Adrenal gland (tissue), 9 donors: ENCODE measurements at regions not wholly inside any gene's neighbourhood (a gene's known extent, or its start where the extent isn't known, plus 50 kb on each side); places are given as distances from the start of the nearest gene placed in this dataset.

Experiments
- DNase-seq, 7 donors: peaks; one replicate each; pipeline ENCODE4 v3.0.0-alpha.2; 2019 to 2020
- H3K27ac ChIP-seq, 5 donors: fragments of 200-600 bp; sonication (generic) in 4 of 5; 1 replicate in 3 of 5; 2 replicates in 2 of 5; pipeline versions ENCODE4 v1.5.1 to v1.8.0; 2016 to 2020; ENCODE audit warnings: mild to moderate bottlenecking in 1 of 5
- H3K27me3 ChIP-seq: fragments of 200-600 bp; 2 replicates; pipeline ENCODE4 v1.8.0; 2021
- H3K36me3 ChIP-seq, 2 donors: fragments of 200-600 bp; replicated peaks in 1 of 2; 1 replicate in 1 of 2; 2 replicates in 1 of 2; pipeline versions ENCODE4 v1.5.1 to v1.8.0; 2018 to 2022
- H3K4me1 ChIP-seq, 2 donors: fragments of 200-600 bp; replicated peaks in 1 of 2; 1 replicate in 1 of 2; 2 replicates in 1 of 2; pipeline versions ENCODE4 v1.5.1 to v1.8.0; 2018 to 2021
- H3K4me3 ChIP-seq, 4 donors: fragments of 200-600 bp; sonication (generic) in 3 of 4; one replicate each; pipeline ENCODE4 v1.5.1; 2016 to 2018
- H3K9me3 ChIP-seq, 3 donors: fragments of 200-600 bp; sonication (generic) in 1 of 3; replicated peaks in 1 of 3; 1 replicate in 2 of 3; 2 replicates in 1 of 3; pipeline versions ENCODE4 v1.5.1 to v1.8.0; 2016 to 2021
- POLR2A ChIP-seq, 2 donors: fragments of 450-650 bp; IDR thresholded peaks; one replicate each; pipeline ENCODE4 v1.6.1; 2017; ENCODE audit warnings: antibody characterized with exemption in 2 of 2, mild to moderate bottlenecking in 2 of 2, moderate library complexity in 1 of 2
- WGBS, 4 donors: extraction: QIAGEN DNeasy Blood & Tissue Kit in 2 of 4; methylation state at CpG; one replicate each; pipeline versions ENCODE4 v1.1.5 to v1.1.7; 2013 to 2017; 5-methylcytosine and 5-hydroxymethylcytosine counted together
- intact Hi-C, 2 donors: fragments of 100-400 bp; cut with DNase I; formaldehyde crosslinking; loops; one replicate each; pipeline versions ENCODE4 v1.14.1 to v1.15.0; 2022 to 2023
- TF ChIP-seq, protein P1 (sequence below), 6 experiments: fragments of 450-650 bp in 4 of 6; fragments of 200-600 bp in 2 of 6; sonication (generic) in 1 of 6; IDR thresholded peaks; 1 replicate in 5 of 6; 2 replicates in 1 of 6; pipeline versions ENCODE4 v1.5.1 to v1.8.0; 2016 to 2021; ENCODE audit warnings: antibody characterized with exemption in 6 of 6, mild to moderate bottlenecking in 2 of 6, moderate library complexity in 1 of 6
- donor health status: healthy with polysubstance abuse.
- donor health status: Bipolar disorder and iron deficiency.
- donor health status: DM: yes; HTN: yes; CAD: no.
- donor health status: DM: no; HTN: no; CAD: no.
- donor health status: DM: no; HTN: no; CAD: no.

DNA sequence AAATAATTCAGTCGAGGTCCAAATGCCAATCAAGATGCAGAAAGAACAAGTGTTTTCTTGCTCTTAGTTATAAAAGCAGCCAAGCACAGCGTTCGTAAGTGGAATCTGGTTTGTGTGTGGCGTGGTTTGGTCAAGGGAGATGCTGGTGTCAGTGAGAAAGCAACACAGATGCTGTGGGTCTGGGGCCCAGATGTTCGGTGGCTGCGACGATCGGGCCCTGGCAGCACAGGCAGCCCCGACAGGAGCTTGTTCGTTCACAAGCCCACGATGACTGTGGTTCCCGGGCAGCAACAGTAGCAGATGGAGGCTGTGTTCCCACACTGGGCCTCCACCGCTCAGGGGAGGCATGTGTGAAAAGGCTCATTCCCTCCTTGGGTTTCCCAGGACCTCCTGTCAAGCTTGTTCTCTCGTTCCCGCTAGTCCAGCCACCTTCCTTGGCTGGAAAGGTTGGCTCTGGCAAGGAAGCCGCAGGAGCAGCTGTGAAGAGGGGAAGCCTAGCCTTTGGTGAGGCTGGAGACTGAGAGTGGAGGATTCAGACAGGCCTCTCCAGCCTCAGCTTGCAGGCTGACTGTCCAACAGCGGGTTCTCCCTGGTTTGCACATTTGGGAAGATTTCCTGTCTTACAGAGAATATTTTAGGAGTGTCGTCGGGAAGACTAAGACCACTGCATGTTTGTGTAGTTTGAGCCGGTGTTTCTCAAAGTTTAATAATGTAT lies 304.7 kb downstream of the QKI start:
- intact Hi-C loops, result no loop called here
- WGBS, 4 donors, result 79 to 86% (median 83%) methylated on average over 18 to 20 of the region's 20 CpGs
- H3K9me3 ChIP-seq, result no peaks in the 10 kb centered on the region
- no peak for DNase-seq
- H3K4me3 ChIP-seq, result no peak overlapping the region
- no peak for TF ChIP-seq POLR2A (IDR thresholded peaks at IDR 0.05)
- TF ChIP-seq, protein P1, sequence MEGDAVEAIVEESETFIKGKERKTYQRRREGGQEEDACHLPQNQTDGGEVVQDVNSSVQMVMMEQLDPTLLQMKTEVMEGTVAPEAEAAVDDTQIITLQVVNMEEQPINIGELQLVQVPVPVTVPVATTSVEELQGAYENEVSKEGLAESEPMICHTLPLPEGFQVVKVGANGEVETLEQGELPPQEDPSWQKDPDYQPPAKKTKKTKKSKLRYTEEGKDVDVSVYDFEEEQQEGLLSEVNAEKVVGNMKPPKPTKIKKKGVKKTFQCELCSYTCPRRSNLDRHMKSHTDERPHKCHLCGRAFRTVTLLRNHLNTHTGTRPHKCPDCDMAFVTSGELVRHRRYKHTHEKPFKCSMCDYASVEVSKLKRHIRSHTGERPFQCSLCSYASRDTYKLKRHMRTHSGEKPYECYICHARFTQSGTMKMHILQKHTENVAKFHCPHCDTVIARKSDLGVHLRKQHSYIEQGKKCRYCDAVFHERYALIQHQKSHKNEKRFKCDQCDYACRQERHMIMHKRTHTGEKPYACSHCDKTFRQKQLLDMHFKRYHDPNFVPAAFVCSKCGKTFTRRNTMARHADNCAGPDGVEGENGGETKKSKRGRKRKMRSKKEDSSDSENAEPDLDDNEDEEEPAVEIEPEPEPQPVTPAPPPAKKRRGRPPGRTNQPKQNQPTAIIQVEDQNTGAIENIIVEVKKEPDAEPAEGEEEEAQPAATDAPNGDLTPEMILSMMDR (IDR thresholded peaks at IDR 0.05), result no peak
- no peaks in the 10 kb centered on the region for H3K27me3 ChIP-seq
- no peaks in the 10 kb centered on the region for H3K36me3 ChIP-seq
- H3K27ac ChIP-seq, result no peak overlapping the region
- no peaks in the 10 kb centered on the region for H3K4me1 ChIP-seq

DNA sequence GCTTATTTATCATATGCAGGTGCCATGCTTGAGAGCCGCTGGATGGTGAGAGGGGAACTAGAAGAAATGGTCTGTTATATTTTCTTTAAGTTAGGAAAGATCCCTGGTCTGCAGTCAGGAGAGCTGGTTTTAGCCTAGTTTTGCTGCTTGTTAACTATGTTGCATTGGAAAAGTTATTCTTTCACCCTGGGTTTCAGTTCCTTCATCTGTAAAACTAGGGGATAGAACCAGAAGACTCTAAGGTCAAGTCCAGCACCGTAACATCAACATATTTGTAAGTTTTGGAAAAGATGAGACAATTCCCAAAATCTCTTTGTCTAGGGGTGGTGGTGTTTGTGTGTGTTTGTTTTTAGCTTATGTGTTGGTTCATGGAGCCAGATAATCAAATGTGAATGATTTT lies 304.0 kb downstream of the QKI start:
- H3K4me3 ChIP-seq, result no peak overlapping the region
- WGBS, 4 donors, result 77 to 86% (median 81%) methylated on average over 2 of the region's 2 CpGs
- H3K4me1 ChIP-seq, result no peaks in the 10 kb centered on the region
- no peaks in the 10 kb centered on the region for H3K9me3 ChIP-seq
- no peaks in the 10 kb centered on the region for H3K36me3 ChIP-seq
- H3K27me3 ChIP-seq, result no peaks in the 10 kb centered on the region
- DNase-seq, result no peak
- intact Hi-C loops, result no loop called here
- no peak overlapping the region for H3K27ac ChIP-seq
- TF ChIP-seq, protein P1 (IDR thresholded peaks at IDR 0.05), result no peak
- TF ChIP-seq POLR2A (IDR thresholded peaks at IDR 0.05), result no peak

DNA sequence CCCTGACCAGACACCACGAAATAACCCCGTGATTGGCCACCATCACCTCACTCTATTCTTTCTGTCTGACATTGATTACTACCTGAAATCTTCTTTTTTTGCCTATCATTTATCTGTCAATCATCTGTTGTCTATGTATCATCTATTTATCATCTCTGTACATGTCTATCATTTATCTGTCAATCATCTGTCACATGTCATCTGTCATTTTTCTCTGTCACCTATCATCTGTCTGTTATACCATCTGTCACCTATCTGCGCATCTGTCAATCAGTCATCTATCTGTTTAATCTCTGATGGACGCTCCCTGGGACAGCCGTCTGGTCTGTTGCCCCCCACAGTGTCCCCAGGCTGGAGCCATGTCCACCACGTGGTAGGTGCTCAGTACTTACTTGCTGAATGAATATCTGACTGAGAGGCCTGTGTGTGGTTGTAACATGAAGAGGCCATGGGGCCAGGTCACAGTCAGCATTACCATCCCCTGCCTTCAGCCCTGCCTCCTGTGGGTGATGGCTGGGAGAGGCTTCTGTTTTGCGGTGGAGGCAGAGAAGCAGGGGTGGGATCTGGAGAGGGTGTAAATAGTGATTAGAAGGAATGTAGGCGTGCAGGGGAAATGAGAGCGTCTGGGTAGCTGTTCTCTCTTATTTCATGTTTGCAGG lies 302.7 kb downstream of the QKI start:
- intact Hi-C loops, result no loop called here
- no peaks in the 10 kb centered on the region for H3K4me1 ChIP-seq
- H3K27ac ChIP-seq, result no peak overlapping the region
- no peaks in the 10 kb centered on the region for H3K9me3 ChIP-seq
- 83 to 89% (median 87%) methylated on average over 9 of the region's 9 CpGs for WGBS, 4 donors
- no peaks in the 10 kb centered on the region for H3K36me3 ChIP-seq
- TF ChIP-seq, protein P1 (IDR thresholded peaks at IDR 0.05), result no peak
- no peak for TF ChIP-seq POLR2A (IDR thresholded peaks at IDR 0.05)
- H3K4me3 ChIP-seq, result no peak overlapping the region
- H3K27me3 ChIP-seq, result no peaks in the 10 kb centered on the region
- DNase-seq, result no peak

DNA sequence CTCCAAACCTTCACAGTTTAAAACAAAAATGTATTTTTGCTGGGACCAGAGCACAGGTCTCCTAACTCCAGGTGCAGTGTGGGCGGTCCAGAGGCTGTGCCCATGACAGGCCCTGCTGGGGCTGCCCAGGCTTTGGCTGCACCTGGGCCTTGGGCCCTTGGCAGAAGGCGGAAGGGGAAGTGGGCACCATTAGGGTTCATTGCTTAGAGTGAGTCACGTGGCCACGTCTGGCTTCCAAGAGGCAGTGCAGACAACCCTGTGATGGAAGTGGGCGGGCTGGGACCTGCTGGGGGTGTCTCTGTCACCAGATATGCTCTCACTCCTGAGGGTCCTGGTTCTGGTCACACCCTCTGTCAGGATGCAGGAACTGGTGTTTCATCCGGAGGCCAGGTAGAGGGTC lies 302.2 kb downstream of the QKI start:
- Histone ChIP-seq H3K27me3 (no peaks in the 10 kb centered on the region), H3K9me3 (no peaks in the 10 kb centered on the region), H3K4me1 (no peaks in the 10 kb centered on the region), H3K27ac (no peak overlapping the region), H3K36me3 (no peaks in the 10 kb centered on the region), H3K4me3 (no peak overlapping the region)
- DNase-seq, result no peak
- WGBS, 4 donors, result 73 to 90% (median 77%) methylated on average over 3 to 6 of the region's 6 CpGs
- TF ChIP-seq POLR2A (IDR thresholded peaks at IDR 0.05), result no peak
- TF ChIP-seq, protein P1 (IDR thresholded peaks at IDR 0.05), result no peak
- intact Hi-C loops, result no loop called here
